ENCODE measurements at regions not wholly inside any gene's neighbourhood (a gene's known extent, or its start where the extent isn't known, plus 50 kb on each side); places are given as distances from the start of the nearest gene placed in this dataset.

GRCh38 chr20:54704032-54704635, 228.7 kb downstream of the DOK5 start:
- no peak for TF ChIP-seq EZH2 (IDR thresholded peaks at IDR 0.05; ENCODE audit: borderline replicate concordance, low read depth, low read length, poor library complexity, severe bottlenecking)
- TF ChIP-seq, protein P1, sequence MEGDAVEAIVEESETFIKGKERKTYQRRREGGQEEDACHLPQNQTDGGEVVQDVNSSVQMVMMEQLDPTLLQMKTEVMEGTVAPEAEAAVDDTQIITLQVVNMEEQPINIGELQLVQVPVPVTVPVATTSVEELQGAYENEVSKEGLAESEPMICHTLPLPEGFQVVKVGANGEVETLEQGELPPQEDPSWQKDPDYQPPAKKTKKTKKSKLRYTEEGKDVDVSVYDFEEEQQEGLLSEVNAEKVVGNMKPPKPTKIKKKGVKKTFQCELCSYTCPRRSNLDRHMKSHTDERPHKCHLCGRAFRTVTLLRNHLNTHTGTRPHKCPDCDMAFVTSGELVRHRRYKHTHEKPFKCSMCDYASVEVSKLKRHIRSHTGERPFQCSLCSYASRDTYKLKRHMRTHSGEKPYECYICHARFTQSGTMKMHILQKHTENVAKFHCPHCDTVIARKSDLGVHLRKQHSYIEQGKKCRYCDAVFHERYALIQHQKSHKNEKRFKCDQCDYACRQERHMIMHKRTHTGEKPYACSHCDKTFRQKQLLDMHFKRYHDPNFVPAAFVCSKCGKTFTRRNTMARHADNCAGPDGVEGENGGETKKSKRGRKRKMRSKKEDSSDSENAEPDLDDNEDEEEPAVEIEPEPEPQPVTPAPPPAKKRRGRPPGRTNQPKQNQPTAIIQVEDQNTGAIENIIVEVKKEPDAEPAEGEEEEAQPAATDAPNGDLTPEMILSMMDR (conservative IDR thresholded peaks at IDR 0.05; ENCODE audit: low read depth, low read length): no peak
